Activated CD4-positive, alpha-beta T cell treated with anti-CD3 and anti-CD28 coated beads for 24 hours (primary cell): ENCODE measurements at regions not wholly inside any gene's neighbourhood (a gene's known extent, or its start where the extent isn't known, plus 50 kb on each side); places are given as distances from the start of the nearest gene placed in this dataset.
A peak's percentile ranks its signal among the peaks of the same experiment; 100 is the strongest.

Experiments used
- DNase-seq, 2 donors: peaks; one replicate each; pipeline ENCODE4 v3.0.0-alpha.2; 2020; ENCODE audit warnings: low read depth in 2 of 2

- DNase-seq = no peak
These were observed 345.8 kb downstream of the RPS29 start for GRCh38 chr14:49240383-49240782.

GRCh38 chr14:49228552-49228951 lies 357.6 kb downstream of the RPS29 start:
- DNase-seq = no peak

GRCh38 chr14:49221316-49221715 lies 364.9 kb downstream of the RPS29 start:
- DNase-seq = no peak

- DNase-seq = no peak
These were observed 365.7 kb downstream of the RPS29 start for GRCh38 chr14:49220492-49220891.

GRCh38 chr14:49218436-49219092 lies 367.6 kb downstream of the RPS29 start:
- DNase-seq = no peak

- DNase-seq = no peak
These were observed 373.5 kb downstream of the RPS29 start for GRCh38 chr14:49212721-49213120.

GRCh38 chr14:49209416-49209815 lies 376.8 kb downstream of the RPS29 start:
- no peak for DNase-seq

- DNase-seq = no peak
These were observed 379.4 kb downstream of the RPS29 start for GRCh38 chr14:49206828-49207227.

GRCh38 chr14:49203676-49204075 lies 382.5 kb downstream of the RPS29 start:
- DNase-seq = no peak

GRCh38 chr14:49199159-49199558 lies 387.0 kb downstream of the RPS29 start:
- DNase-seq = no peak

- DNase-seq = no peak
These were observed 389.9 kb downstream of the RPS29 start for GRCh38 chr14:49196327-49196726.

GRCh38 chr14:49194067-49194466 lies 392.1 kb downstream of the RPS29 start:
- DNase-seq = no peak

GRCh38 chr14:49193332-49194065 lies 392.7 kb downstream of the RPS29 start:
- DNase-seq = no peak

- DNase-seq = no peak
These were observed 394.8 kb downstream of the RPS29 start for GRCh38 chr14:49191380-49191779.

- no peak for DNase-seq
These were observed 396.8 kb downstream of the RPS29 start for GRCh38 chr14:49189375-49189774.

- DNase-seq = no peak
These were observed 398.4 kb downstream of the RPS29 start for GRCh38 chr14:49187799-49188198.

- DNase-seq = peak in 1 of 2 donors; percentile 9
These were observed 412.3 kb downstream of the RPS29 start for GRCh38 chr14:49173765-49174373.

- no peak for DNase-seq
These were observed 422.1 kb downstream of the RPS29 start for GRCh38 chr14:49164074-49164473.

- no peak for DNase-seq
These were observed 425.2 kb downstream of the RPS29 start for GRCh38 chr14:49160983-49161382.

- DNase-seq = no peak
These were observed 427.1 kb downstream of the RPS29 start for GRCh38 chr14:49159081-49159480.

GRCh38 chr14:49139593-49139992 lies 446.6 kb downstream of the RPS29 start:
- DNase-seq = no peak

- no peak for DNase-seq
These were observed 451.2 kb downstream of the RPS29 start for GRCh38 chr14:49134940-49135339.

GRCh38 chr14:49121246-49121645 lies 464.9 kb downstream of the RPS29 start:
- no peak for DNase-seq
